H1 (cell line): ENCODE measurements at regions not wholly inside any gene's neighbourhood (a gene's known extent, or its start where the extent isn't known, plus 50 kb on each side); places are given as distances from the start of the nearest gene placed in this dataset.

ENCODE experiments used
- CTCF ChIA-PET: fragments of 300-600 bp; sonication (Branson Sonifier 250); formaldehyde crosslinking; loops from one replicate; lab custom pipeline; 2021; ENCODE audit not compliant: partially characterized antibody; lab: Charles Lee
- POLR2A ChIA-PET: fragments of 300-600 bp; sonication (Branson Sonifier 250); formaldehyde crosslinking; loops from one replicate; lab custom pipeline; 2021; ENCODE audit warnings: inconsistent platforms; ENCODE audit not compliant: partially characterized antibody; lab: Charles Lee
- DNase-seq, 2 experiments: peaks; one replicate each; pipeline versions ENCODE4 v3.0.0 to v3.0.0-alpha.2; 2010 to 2022; ENCODE audit warnings: low spot score in 2 of 2, low read depth in 1 of 2, mixed read lengths in 1 of 2
- FAIRE-seq: peaks from 2 replicates; lab custom pipeline; 2011; peaks lifted over from hg19 to GRCh38; lab: Jason Lieb, UNC
- H2AFZ ChIP-seq: 2 replicates; pipeline ENCODE4 v1.8.1; 2012; ENCODE audit warnings: low read length, inconsistent platforms
- H2AK5ac ChIP-seq: 2 replicates; pipeline ENCODE4 v1.6.1; 2013; ENCODE audit warnings: low read depth, low read length
- H2BK120ac ChIP-seq: replicated peaks from 2 replicates; pipeline ENCODE3; 2013; ENCODE audit warnings: low read depth, low read length, inconsistent platforms
- H2BK12ac ChIP-seq: 2 replicates; pipeline ENCODE4 v1.6.1; 2013; ENCODE audit warnings: low read depth, low read length
- H2BK15ac ChIP-seq: 2 replicates; pipeline ENCODE4 v1.6.1; 2013; ENCODE audit warnings: low read length
- H2BK20ac ChIP-seq: 2 replicates; pipeline ENCODE4 v1.6.1; 2013; ENCODE audit warnings: low read length
- H2BK5ac ChIP-seq: 2 replicates; pipeline ENCODE4 v1.6.1; 2013; ENCODE audit warnings: low read depth, low read length
- H3K14ac ChIP-seq: 2 replicates; pipeline ENCODE4 v1.6.1; 2013; ENCODE audit warnings: inconsistent platforms; ENCODE audit not compliant: insufficient read length
- H3K18ac ChIP-seq: 2 replicates; pipeline ENCODE4 v1.6.1; 2013; ENCODE audit warnings: low read length; ENCODE audit errors: extremely low read depth
- H3K23ac ChIP-seq: 2 replicates; pipeline ENCODE4 v1.6.1; 2013; ENCODE audit warnings: inconsistent platforms; ENCODE audit not compliant: insufficient read length
- H3K23me2 ChIP-seq: 2 replicates; pipeline ENCODE4 v1.6.1; 2013; ENCODE audit warnings: low read depth, low read length
- H3K27ac ChIP-seq: 2 replicates; pipeline ENCODE4 v1.6.1; 2011; ENCODE audit warnings: low read depth, low read length, inconsistent platforms
- H3K27me3 ChIP-seq, 4 experiments: replicated peaks in 1 of 4; 1 replicate in 1 of 4; 2 replicates in 3 of 4; pipeline versions ENCODE4 v1.6.1 to v1.8.1; 2011 to 2013; ENCODE audit warnings: low read length in 3 of 4, mild to moderate bottlenecking in 3 of 4, inconsistent platforms in 2 of 4, mixed read lengths in 2 of 4, moderate library complexity in 1 of 4; ENCODE audit not compliant: control insufficient read depth in 3 of 4, insufficient read depth in 3 of 4; ENCODE audit errors: extremely low read depth in 1 of 4
- H3K36me3 ChIP-seq, 4 experiments: 2 replicates each; pipeline versions ENCODE4 v1.6.1 to v1.8.1; 2011 to 2013; ENCODE audit warnings: mild to moderate bottlenecking in 4 of 4, low read length in 3 of 4, moderate library complexity in 2 of 4, control low read depth in 1 of 4, inconsistent platforms in 1 of 4; ENCODE audit not compliant: insufficient read depth in 4 of 4, control insufficient read depth in 2 of 4
- H3K4ac ChIP-seq: replicated peaks from 2 replicates; pipeline ENCODE3; 2013; ENCODE audit warnings: low read length, low read depth, mixed read lengths, inconsistent platforms; ENCODE audit not compliant: insufficient read length
- H3K4me1 ChIP-seq, 4 experiments: replicated peaks in 1 of 4; 1 replicate in 1 of 4; 2 replicates in 3 of 4; pipeline versions ENCODE4 v1.6.1 to v1.8.1; 2011 to 2013; ENCODE audit warnings: low read length in 3 of 4, inconsistent platforms in 2 of 4, mixed read lengths in 1 of 4; ENCODE audit not compliant: insufficient read depth in 4 of 4, control insufficient read depth in 3 of 4
- H3K4me2 ChIP-seq, 2 experiments: 2 replicates each; pipeline versions ENCODE4 v1.6.1 to v1.8.1; 2011 to 2013; ENCODE audit warnings: low read depth in 2 of 2, low read length in 2 of 2, control low read depth in 1 of 2, inconsistent platforms in 1 of 2, mild to moderate bottlenecking in 1 of 2; ENCODE audit not compliant: insufficient read depth in 1 of 2
- H3K4me3 ChIP-seq, 4 experiments: fragments of 200-600, 300-600 bp in 1 of 4; sonication (generic), shearing (Covaris generic), sonication (Bioruptor Twin) in 1 of 4; 2 replicates each; pipeline versions ENCODE4 v1.5.1 to v1.8.1; 2011 to 2016; ENCODE audit warnings: low read length in 4 of 4, low read depth in 3 of 4, control low read depth in 2 of 4, inconsistent platforms in 2 of 4, mild to moderate bottlenecking in 2 of 4, mixed read lengths in 1 of 4, moderate library complexity in 1 of 4; ENCODE audit not compliant: insufficient read depth in 2 of 4; ENCODE audit errors: extremely low read depth in 1 of 4
- H3K56ac ChIP-seq: replicated peaks from 2 replicates; pipeline ENCODE3; 2013; ENCODE audit warnings: low read depth, mild to moderate bottlenecking, mixed read lengths, low read length, inconsistent platforms; ENCODE audit not compliant: insufficient read length
- H3K79me1 ChIP-seq: 2 replicates; pipeline ENCODE4 v1.6.1; 2013; ENCODE audit warnings: low read depth, low read length, control low read depth
- H3K79me2 ChIP-seq, 2 experiments: 2 replicates each; pipeline versions ENCODE4 v1.6.1 to v1.8.1; 2012 to 2013; ENCODE audit warnings: low read length in 2 of 2, mild to moderate bottlenecking in 2 of 2, inconsistent platforms in 1 of 2; ENCODE audit not compliant: insufficient read depth in 2 of 2, control insufficient read depth in 1 of 2
- H3K9ac ChIP-seq, 4 experiments: replicated peaks in 1 of 4; 1 replicate in 1 of 4; 2 replicates in 3 of 4; pipeline versions ENCODE4 v1.6.1 to v1.8.1; 2011 to 2013; ENCODE audit warnings: low read depth in 3 of 4, low read length in 3 of 4, control low read depth in 2 of 4, mild to moderate bottlenecking in 2 of 4, moderate library complexity in 2 of 4, inconsistent platforms in 1 of 4; ENCODE audit errors: extremely low read depth in 1 of 4
- H3K9me3 ChIP-seq, 2 experiments: 2 replicates each; pipeline versions ENCODE4 v1.6.1 to v1.8.1; 2012 to 2013; ENCODE audit warnings: mild to moderate bottlenecking in 2 of 2, moderate library complexity in 2 of 2, control low read depth in 1 of 2, inconsistent platforms in 1 of 2, low read depth in 1 of 2, low read length in 1 of 2, mixed read lengths in 1 of 2; ENCODE audit not compliant: insufficient read depth in 2 of 2
- H4K20me1 ChIP-seq, 2 experiments: replicated peaks in 1 of 2; 2 replicates each; pipeline versions ENCODE3 to v1.8.1; 2011 to 2013; ENCODE audit warnings: inconsistent platforms in 2 of 2, low read length in 2 of 2, mild to moderate bottlenecking in 1 of 2; ENCODE audit not compliant: insufficient read depth in 2 of 2, control insufficient read depth in 1 of 2
- H4K5ac ChIP-seq: 2 replicates; pipeline ENCODE4 v1.6.1; 2013; ENCODE audit warnings: low read length, low read depth, mixed read lengths, inconsistent platforms; ENCODE audit not compliant: insufficient read length
- H4K8ac ChIP-seq: 2 replicates; pipeline ENCODE4 v1.8.0; 2013; ENCODE audit warnings: mild to moderate bottlenecking, moderate library complexity, low read length, inconsistent platforms; ENCODE audit not compliant: insufficient read depth; ENCODE audit errors: extremely low read depth
- H4K91ac ChIP-seq: replicated peaks from 2 replicates; pipeline ENCODE3; 2013; ENCODE audit warnings: low read length, mixed read lengths, inconsistent platforms; ENCODE audit not compliant: insufficient read length
- BACH1 ChIP-seq: IDR thresholded peaks from 2 replicates; pipeline ENCODE4 v1.6.1; 2012; ENCODE audit warnings: low read length, improper control_type of control experiment
- CBX5 ChIP-seq: fragments of 300-800, 300-1000 bp; sonication (generic); IDR thresholded peaks from 2 replicates; pipeline ENCODE4 v1.7.1; 2016; ENCODE audit warnings: antibody characterized with exemption, low read length, low read depth
- CBX8 ChIP-seq: fragments of 300-800, 300-1000 bp; sonication (generic); IDR thresholded peaks from 2 replicates; pipeline ENCODE4 v1.7.1; 2016; ENCODE audit warnings: low read depth, low read length, borderline replicate concordance
- FOSL1 ChIP-seq: IDR thresholded peaks from 2 replicates; pipeline ENCODE4 v1.6.1; 2011; ENCODE audit warnings: mild to moderate bottlenecking, low read depth, low read length, moderate library complexity; ENCODE audit not compliant: insufficient read depth
- HDAC2 ChIP-seq, 2 experiments: fragments of 300-600 bp in 1 of 2; sonication (generic) in 1 of 2; IDR thresholded peaks; 2 replicates each; pipeline ENCODE4 v1.6.1; 2011 to 2012; ENCODE audit warnings: low read depth in 2 of 2, low read length in 2 of 2, mild to moderate bottlenecking in 2 of 2, moderate library complexity in 2 of 2, borderline replicate concordance in 1 of 2, inconsistent platforms in 1 of 2
- JUN ChIP-seq: IDR thresholded peaks from 2 replicates; pipeline ENCODE4 v1.6.1; 2011; ENCODE audit warnings: low read depth, mild to moderate bottlenecking, improper control_type of control experiment, low read length
- KDM1A ChIP-seq: fragments of 200-600, 300-600 bp; sonication (generic); IDR thresholded peaks from 2 replicates; pipeline ENCODE4 v1.7.1; 2016; ENCODE audit warnings: mild to moderate bottlenecking, low read length, borderline replicate concordance
- NRF1 ChIP-seq: IDR thresholded peaks from 2 replicates; pipeline ENCODE4 v1.6.1; 2011; ENCODE audit warnings: mild to moderate bottlenecking, low read depth, low read length, improper control_type of control experiment
- RFX5 ChIP-seq: IDR thresholded peaks from 2 replicates; pipeline ENCODE4 v1.6.1; 2011; ENCODE audit warnings: low read depth, low read length, improper control_type of control experiment, borderline replicate concordance
- SUZ12 ChIP-seq: fragments of 200-600 bp; sonication (generic); IDR thresholded peaks from 2 replicates; pipeline ENCODE4 v1.6.1; 2012; ENCODE audit warnings: mild to moderate bottlenecking, inconsistent platforms, low read length, moderate library complexity, mixed read lengths
- TBP ChIP-seq: IDR thresholded peaks from 2 replicates; pipeline ENCODE4 v1.6.1; 2011; ENCODE audit warnings: low read depth, low read length, improper control_type of control experiment
- YY1 ChIP-seq: IDR thresholded peaks from 2 replicates; pipeline ENCODE4 v1.6.1; 2011; ENCODE audit warnings: low read depth, mild to moderate bottlenecking, low read length
- WGBS, 2 experiments: shearing (Covaris generic) in 1 of 2; methylation state at CpG; one replicate each; pipeline versions ENCODE4 v1.1.6 to v1.1.7; 2013 to 2015; ENCODE audit warnings: low lambda C conversion rate in 2 of 2, mixed read lengths in 2 of 2, inconsistent platforms in 1 of 2, low coverage in 1 of 2, missing lambda C conversion rate in 1 of 2; ENCODE audit not compliant: insufficient replicate concordance in 2 of 2, insufficient coverage in 1 of 2, insufficient read length in 1 of 2; ENCODE audit errors: extremely low coverage in 1 of 2, missing lambda C conversion rate in 1 of 2; 5-methylcytosine and 5-hydroxymethylcytosine counted together
- TF ChIP-seq, protein P1 (sequence below): IDR thresholded peaks from 2 replicates; pipeline ENCODE4 v1.6.1; 2012; ENCODE audit warnings: low read length, inconsistent platforms

DNA sequence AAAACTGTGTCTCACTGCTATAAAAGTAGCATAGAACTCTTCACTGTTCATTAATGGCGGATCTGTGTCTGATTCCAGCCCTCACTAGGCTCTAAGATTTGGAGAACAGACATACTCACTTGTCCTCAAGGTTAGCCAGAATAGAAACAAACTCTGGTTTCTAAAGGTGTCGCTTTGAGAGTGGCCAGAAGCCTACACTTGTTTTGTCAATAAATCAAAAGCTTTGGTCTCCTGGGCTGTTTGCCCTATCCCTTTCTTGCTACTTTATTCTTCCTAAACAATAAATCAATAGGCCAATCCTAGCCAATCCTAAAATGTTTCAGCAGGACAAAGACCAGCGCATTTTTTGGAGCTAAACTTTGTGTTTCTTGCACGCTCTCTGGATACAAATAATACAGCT is 1064.6 kb upstream of the CHAC2 start:
- Histone ChIP-seq H3K14ac (no peak overlapping the region), H3K18ac (no peak overlapping the region), H3K4me3 (no peak overlapping the region), H3K23ac (no peak overlapping the region), H3K79me1 (no peaks in the 10 kb centered on the region), H2BK120ac (no peak overlapping the region), H3K4me1 (peaks cover 0 to 3% (median 0%) of the 10 kb centered on the region in 4 experiments; a peak in 1 of 7 replicates), H2AFZ (no peak overlapping the region), H2BK12ac (no peak overlapping the region), H3K27me3 (no peaks in the 10 kb centered on the region), H2BK15ac (no peak overlapping the region), H3K4ac (no peak overlapping the region), H3K56ac (no peak overlapping the region), H3K9me3 (no peaks in the 10 kb centered on the region), H3K23me2 (no peaks in the 10 kb centered on the region), H2BK20ac (no peak overlapping the region), H4K20me1 (no peaks in the 10 kb centered on the region), H3K79me2 (no peaks in the 10 kb centered on the region), H3K36me3 (no peaks in the 10 kb centered on the region), H4K91ac (no peak overlapping the region), H4K8ac (no peak overlapping the region), H3K9ac (no peak overlapping the region), H2BK5ac (no peak overlapping the region), H3K27ac (no peak overlapping the region), H3K4me2 (no peak overlapping the region), H4K5ac (no peak overlapping the region), H2AK5ac (no peak overlapping the region)
- FAIRE-seq (no peak), DNase-seq (no peak)
- CTCF ChIA-PET: interaction anchor here (0.8 to 2.3 kb wide), 5 partner anchors 9 to 103 kb away, joined by 3 to 8 read pairs (median 3); no protein-coding TSS in a partner anchor
- 91% methylated on average over 4 of the region's 4 CpGs; no CpG with 5 or more reads in 1 of the 2 experiments for WGBS, 2 experiments
- POLR2A ChIA-PET: no interaction called here
- TF ChIP-seq RFX5 (no peak), YY1 (no peak), KDM1A (no peak), NRF1 (no peak), FOSL1 (no peak), HDAC2 (IDR thresholded peaks at IDR 0.05; ENCODE audit: borderline replicate concordance in 1 of 2, low read depth in 2 of 2, low read length in 2 of 2) (no peak), CBX8 (no peak), TBP (no peak), CBX5 (no peak), JUN (no peak), SUZ12 (no peak), BACH1 (no peak)
- TF ChIP-seq, protein P1, sequence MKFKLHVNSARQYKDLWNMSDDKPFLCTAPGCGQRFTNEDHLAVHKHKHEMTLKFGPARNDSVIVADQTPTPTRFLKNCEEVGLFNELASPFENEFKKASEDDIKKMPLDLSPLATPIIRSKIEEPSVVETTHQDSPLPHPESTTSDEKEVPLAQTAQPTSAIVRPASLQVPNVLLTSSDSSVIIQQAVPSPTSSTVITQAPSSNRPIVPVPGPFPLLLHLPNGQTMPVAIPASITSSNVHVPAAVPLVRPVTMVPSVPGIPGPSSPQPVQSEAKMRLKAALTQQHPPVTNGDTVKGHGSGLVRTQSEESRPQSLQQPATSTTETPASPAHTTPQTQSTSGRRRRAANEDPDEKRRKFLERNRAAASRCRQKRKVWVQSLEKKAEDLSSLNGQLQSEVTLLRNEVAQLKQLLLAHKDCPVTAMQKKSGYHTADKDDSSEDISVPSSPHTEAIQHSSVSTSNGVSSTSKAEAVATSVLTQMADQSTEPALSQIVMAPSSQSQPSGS: no peak
